ENCODE measurements at regions not wholly inside any gene's neighbourhood (a gene's known extent, or its start where the extent isn't known, plus 50 kb on each side); places are given as distances from the start of the nearest gene placed in this dataset.

DNA sequence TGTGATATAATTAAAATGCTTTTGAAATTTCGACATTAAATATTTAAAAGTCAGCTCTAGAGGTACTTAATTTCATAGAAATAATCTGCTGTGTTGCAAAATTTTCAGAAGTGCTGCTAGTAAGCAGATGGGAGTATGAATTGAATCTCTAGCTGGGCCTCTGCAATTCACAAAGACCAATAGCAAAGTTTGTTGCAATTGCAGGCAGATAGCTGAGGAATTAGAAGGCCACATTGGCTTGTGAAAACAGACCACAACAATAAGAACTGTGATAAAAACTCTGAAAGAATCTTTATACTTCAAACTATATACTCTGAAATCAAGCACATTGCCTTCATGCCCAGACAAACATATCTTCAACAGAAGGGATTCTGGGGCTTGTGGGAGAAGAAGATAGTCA, 636.3 kb upstream of the SOX9 start:
- Histone ChIP-seq H3K9me3 (no peaks in the 10 kb centered on the region), H3K36me3 (no peaks in the 10 kb centered on the region), H3K27me3 (no peaks in the 10 kb centered on the region), H3K4me1 (no peaks in the 10 kb centered on the region), H3K4me3 (no peak overlapping the region), H3K27ac (no peak overlapping the region)
- intact Hi-C loops (cut with DNase I), result no loop called here
- no peak for DNase-seq (ENCODE audit: low spot score in 2 of 2)
- TF ChIP-seq, protein P1, sequence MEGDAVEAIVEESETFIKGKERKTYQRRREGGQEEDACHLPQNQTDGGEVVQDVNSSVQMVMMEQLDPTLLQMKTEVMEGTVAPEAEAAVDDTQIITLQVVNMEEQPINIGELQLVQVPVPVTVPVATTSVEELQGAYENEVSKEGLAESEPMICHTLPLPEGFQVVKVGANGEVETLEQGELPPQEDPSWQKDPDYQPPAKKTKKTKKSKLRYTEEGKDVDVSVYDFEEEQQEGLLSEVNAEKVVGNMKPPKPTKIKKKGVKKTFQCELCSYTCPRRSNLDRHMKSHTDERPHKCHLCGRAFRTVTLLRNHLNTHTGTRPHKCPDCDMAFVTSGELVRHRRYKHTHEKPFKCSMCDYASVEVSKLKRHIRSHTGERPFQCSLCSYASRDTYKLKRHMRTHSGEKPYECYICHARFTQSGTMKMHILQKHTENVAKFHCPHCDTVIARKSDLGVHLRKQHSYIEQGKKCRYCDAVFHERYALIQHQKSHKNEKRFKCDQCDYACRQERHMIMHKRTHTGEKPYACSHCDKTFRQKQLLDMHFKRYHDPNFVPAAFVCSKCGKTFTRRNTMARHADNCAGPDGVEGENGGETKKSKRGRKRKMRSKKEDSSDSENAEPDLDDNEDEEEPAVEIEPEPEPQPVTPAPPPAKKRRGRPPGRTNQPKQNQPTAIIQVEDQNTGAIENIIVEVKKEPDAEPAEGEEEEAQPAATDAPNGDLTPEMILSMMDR (IDR thresholded peaks at IDR 0.05), result no peak

GRCh38 chr17:71485426-71485825, 635.4 kb upstream of the SOX9 start:
- Histone ChIP-seq H3K27me3 (no peaks in the 10 kb centered on the region), H3K4me1 (no peaks in the 10 kb centered on the region), H3K36me3 (no peaks in the 10 kb centered on the region), H3K27ac (no peak overlapping the region), H3K9me3 (no peaks in the 10 kb centered on the region), H3K4me3 (no peak overlapping the region)
- no peak for DNase-seq (ENCODE audit: low spot score in 2 of 2)
- TF ChIP-seq, protein P1 (IDR thresholded peaks at IDR 0.05), result no peak
- intact Hi-C loops (cut with DNase I), result no loop called here

- TF ChIP-seq, protein P1 (IDR thresholded peaks at IDR 0.05), result no peak
- Histone ChIP-seq H3K27me3 (no peaks in the 10 kb centered on the region), H3K4me1 (no peaks in the 10 kb centered on the region), H3K27ac (no peak overlapping the region), H3K4me3 (no peak overlapping the region), H3K36me3 (no peaks in the 10 kb centered on the region), H3K9me3 (no peaks in the 10 kb centered on the region)
- no peak for DNase-seq (ENCODE audit: low spot score in 2 of 2)
- intact Hi-C loops (cut with DNase I), result no loop called here
Measured at GRCh38 chr17:71486261-71486660, 634.6 kb upstream of the SOX9 start.

DNA sequence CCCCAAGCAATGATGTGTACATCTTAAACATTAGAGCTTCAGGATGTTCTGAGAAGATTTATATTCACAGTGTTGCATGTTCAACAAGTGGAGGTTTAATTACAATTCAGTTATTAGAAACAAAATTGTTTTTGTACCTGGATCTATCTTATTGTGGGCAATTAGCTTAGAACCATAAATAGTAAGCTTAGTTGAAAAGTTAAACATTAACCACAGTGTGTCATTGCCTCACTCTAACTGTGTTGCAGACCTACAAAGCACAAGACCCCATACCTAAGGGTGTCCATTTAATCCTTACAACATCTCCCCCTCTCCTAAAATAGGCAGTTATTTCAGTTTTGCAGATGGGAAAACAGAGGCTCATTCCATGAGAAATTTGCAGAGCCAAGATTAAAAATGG, 632.0 kb upstream of the SOX9 start:
- Histone ChIP-seq H3K36me3 (no peaks in the 10 kb centered on the region), H3K27ac (no peak overlapping the region), H3K9me3 (no peaks in the 10 kb centered on the region), H3K4me1 (no peaks in the 10 kb centered on the region), H3K27me3 (no peaks in the 10 kb centered on the region), H3K4me3 (no peak overlapping the region)
- intact Hi-C loops (cut with DNase I), result no loop called here
- TF ChIP-seq, protein P1 (IDR thresholded peaks at IDR 0.05), result no peak
- no peak for DNase-seq (ENCODE audit: low spot score in 2 of 2)

DNA sequence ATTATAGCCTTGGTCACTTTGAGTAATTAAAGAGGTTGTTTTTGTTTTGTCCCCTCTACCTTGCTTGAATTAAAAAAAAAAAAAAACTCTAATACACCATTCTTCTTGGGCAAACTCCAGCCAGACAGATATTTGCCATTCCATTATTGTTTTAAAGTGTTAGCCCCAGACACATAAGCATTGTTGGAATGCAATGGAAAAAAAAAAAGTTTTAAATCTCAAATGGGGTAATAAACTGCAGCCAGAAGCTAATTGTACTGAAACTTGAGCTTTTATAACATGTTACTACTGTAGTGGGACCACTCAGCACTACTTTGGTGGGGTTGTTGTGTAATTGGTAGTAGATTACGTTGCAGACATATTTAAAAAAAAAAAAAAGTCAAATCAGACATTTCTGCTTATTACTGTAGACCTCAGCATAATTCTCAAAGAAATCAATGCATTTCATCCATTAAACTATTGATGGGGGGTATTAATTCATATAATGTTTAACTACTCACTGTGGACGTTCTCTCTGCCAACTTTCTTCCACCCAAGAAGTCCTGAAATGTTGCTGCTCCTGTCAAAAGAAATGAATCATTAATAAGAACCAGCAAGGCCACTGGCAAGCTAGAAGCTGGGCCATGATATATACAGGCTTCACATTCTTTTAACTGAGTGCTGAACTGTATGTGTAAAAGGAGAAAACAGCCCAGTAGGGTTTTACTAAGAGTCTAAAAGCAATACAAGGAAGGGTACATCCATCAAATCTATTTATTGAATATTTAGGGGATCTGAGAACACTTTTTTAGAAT, 626.6 kb upstream of the SOX9 start:
- Histone ChIP-seq H3K27me3 (no peaks in the 10 kb centered on the region), H3K36me3 (no peaks in the 10 kb centered on the region), H3K4me3 (no peak overlapping the region), H3K4me1 (no peaks in the 10 kb centered on the region), H3K9me3 (no peaks in the 10 kb centered on the region), H3K27ac (no peak overlapping the region)
- intact Hi-C loops (cut with DNase I), result no loop called here
- no peak for DNase-seq (ENCODE audit: low spot score in 2 of 2)
- TF ChIP-seq, protein P1 (IDR thresholded peaks at IDR 0.05), result no peak
